Activated T-cell treated with anti-CD3 and anti-CD28 coated beads, Interleukin-2, amount 50 U/mL, for 24 hours (primary cell): ENCODE measurements at regions not wholly inside any gene's neighbourhood (a gene's known extent, or its start where the extent isn't known, plus 50 kb on each side); places are given as distances from the start of the nearest gene placed in this dataset.
"Not testable (repeated sequence)": the region's sequence is repeated elsewhere in the genome, so short reads cannot be mapped to it uniquely, and the experiment has no call there.

Source experiments
- DNase-seq: peaks from one replicate; pipeline ENCODE4 v3.0.0-alpha.2; 2020
- H3K27ac Mint-ChIP-seq: 2 replicates; pipeline ENCODE4 v1.8.0; 2020; ENCODE audit warnings: mild to moderate bottlenecking, mixed read lengths
- H3K27me3 Mint-ChIP-seq: 2 replicates; pipeline ENCODE4 v1.8.0; 2020; ENCODE audit warnings: mixed read lengths
- H3K36me3 Mint-ChIP-seq: 2 replicates; pipeline ENCODE4 v1.8.0; 2020; ENCODE audit warnings: low read depth, mixed read lengths
- H3K4me1 Mint-ChIP-seq: 2 replicates; pipeline ENCODE4 v1.8.0; 2020; ENCODE audit warnings: low read depth, mixed read lengths
- H3K4me3 Mint-ChIP-seq: 2 replicates; pipeline ENCODE4 v1.8.0; 2020; ENCODE audit warnings: mild to moderate bottlenecking, moderate library complexity, mixed read lengths
- H3K9me3 Mint-ChIP-seq: 2 replicates; pipeline ENCODE4 v1.8.0; 2020; ENCODE audit warnings: mixed read lengths

DNA sequence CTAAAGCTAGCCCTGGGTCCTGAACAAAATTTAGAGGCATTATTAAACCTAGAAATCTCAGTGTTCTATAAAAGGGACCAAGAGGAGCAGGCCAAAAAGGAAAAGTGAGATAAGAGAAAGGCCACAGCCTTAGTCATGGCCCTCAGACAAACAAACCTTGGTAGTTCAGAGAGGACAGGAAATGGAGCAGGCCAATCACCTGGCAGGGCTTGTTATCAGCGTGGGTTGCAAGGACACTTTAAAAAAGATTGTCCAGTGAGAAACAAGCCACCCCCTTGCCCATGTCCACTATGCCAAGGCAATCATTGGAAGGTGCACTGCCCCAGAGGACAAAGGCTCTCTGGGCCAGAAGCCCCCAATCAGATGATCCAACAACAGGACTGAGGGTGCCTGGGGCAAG lies 213.3 kb upstream of the CXADR start:
- H3K9me3 Mint-ChIP-seq: peaks cover 18% of the 10 kb centered on the region

DNA sequence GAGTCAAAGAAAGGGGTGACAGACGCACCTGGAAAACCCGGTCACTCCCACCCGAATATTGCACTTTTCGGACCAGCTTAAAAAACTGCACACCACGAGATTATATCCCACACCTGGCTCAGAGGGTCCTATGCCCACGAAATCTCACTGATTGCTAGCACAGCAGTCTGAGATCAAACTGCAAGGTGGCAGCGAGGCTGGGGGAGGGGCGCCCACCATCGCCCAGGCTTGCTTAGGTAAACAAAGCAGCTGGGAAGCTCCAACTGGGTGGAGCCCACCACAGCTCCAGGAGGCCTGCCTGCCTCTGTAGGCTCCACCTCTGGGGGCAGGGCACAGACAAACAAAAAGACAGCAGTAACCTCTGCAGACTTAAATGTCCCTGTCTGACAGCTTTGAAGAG lies 185.1 kb upstream of the CXADR start:
- not testable (repeated sequence) for H3K4me3 Mint-ChIP-seq, H3K36me3 Mint-ChIP-seq, H3K27ac Mint-ChIP-seq, DNase-seq, H3K4me1 Mint-ChIP-seq, H3K9me3 Mint-ChIP-seq, H3K27me3 Mint-ChIP-seq

More for the DNA sequence above, 213.3 kb upstream of the CXADR start:
- H3K4me3 Mint-ChIP-seq, H3K4me1 Mint-ChIP-seq, H3K27me3 Mint-ChIP-seq, H3K36me3 Mint-ChIP-seq, DNase-seq, H3K27ac Mint-ChIP-seq: not testable (repeated sequence)

DNA sequence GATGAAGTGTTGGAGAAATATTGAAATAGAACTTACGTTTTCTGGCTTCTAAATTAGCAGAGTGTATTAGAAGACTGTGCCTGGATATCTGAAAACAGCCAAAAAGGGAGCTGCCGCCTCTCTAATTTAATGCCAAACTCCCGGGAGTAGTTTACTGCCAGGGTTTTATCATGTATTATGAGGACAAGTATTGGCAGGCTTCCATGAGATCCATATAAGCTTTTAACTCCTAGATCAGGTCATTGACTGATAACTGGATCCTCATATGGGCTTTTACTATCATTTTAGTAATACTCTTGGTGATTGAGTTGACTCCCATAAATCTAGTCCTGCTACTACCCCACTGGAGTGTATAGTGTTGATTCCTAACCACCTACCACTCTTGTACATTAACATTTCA lies 178.4 kb upstream of the CXADR start:
- Mint-ChIP-seq H3K4me1 (no peaks in the 10 kb centered on the region), H3K9me3 (no peaks in the 10 kb centered on the region), H3K27ac (no peak overlapping the region), H3K4me3 (no peak overlapping the region), H3K36me3 (no peaks in the 10 kb centered on the region), H3K27me3 (no peaks in the 10 kb centered on the region)
- no peak for DNase-seq

DNA sequence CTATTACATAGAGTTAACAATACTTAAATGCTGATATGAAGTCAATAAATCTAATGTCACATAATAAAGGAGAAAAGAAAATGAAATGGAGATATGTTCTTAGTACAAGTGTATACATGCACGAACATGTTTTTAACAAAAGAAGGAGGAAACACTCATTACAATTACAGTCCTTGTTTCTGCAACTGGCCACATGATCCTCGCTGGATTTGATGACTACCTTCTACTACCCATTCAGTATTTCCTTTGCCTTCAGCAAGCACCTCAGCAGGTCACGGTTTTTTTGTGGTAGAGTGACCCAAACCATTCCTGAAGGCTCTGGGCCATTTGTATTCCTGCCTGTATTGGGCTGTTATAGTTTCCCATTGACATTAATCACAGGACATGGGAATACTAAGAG lies 172.8 kb upstream of the CXADR start:
- Mint-ChIP-seq H3K27ac (no peak overlapping the region), H3K4me3 (no peak overlapping the region), H3K36me3 (no peaks in the 10 kb centered on the region), H3K27me3 (no peaks in the 10 kb centered on the region), H3K4me1 (no peaks in the 10 kb centered on the region), H3K9me3 (peaks cover 9% of the 10 kb centered on the region)
- DNase-seq: no peak

DNA sequence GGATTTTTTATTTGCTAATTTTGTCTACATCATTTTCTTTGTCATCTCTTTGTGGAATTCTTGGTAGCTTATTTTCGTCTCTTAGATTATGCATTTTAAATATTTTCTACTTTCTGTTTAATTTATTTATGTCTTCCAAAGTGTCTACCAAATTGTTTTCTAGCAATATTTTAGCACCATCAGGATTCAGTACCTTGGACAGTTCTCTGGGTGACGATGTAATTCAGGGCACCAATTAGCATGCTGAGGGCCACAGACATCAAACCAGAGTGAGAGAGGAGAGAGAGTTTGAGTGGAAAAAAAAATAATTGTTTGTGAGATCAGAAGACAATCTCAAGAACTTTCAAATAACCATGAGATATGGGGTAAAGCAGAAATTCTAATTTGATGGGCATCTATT lies 169.8 kb upstream of the CXADR start:
- no peaks in the 10 kb centered on the region for H3K4me1 Mint-ChIP-seq
- no peaks in the 10 kb centered on the region for H3K36me3 Mint-ChIP-seq
- H3K27me3 Mint-ChIP-seq: no peaks in the 10 kb centered on the region
- DNase-seq: no peak
- H3K4me3 Mint-ChIP-seq: no peak overlapping the region
- peaks cover 9% of the 10 kb centered on the region for H3K9me3 Mint-ChIP-seq
- H3K27ac Mint-ChIP-seq: no peak overlapping the region

DNA sequence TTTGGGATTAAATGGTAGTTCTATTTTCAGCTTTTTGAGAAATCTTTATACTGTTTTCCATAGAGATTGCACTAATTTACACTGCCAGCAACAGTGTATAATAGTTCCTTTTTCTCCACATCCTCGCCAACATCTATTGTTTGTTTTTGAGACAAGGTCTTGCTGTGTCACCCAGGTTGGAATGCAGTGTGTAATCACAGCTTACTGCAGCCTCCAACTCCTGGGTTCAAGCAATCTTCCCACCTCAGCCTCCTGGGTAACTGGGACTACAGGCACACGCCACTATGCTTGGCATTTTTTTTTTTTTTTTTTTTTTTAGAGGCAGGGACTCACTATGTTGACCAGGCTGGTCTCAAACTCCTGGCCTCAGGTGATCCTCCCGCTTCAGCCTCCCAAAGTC lies 164.5 kb upstream of the CXADR start:
- H3K9me3 Mint-ChIP-seq: peaks cover 8% of the 10 kb centered on the region
- no peaks in the 10 kb centered on the region for H3K4me1 Mint-ChIP-seq
- peaks cover 12% of the 10 kb centered on the region for H3K27me3 Mint-ChIP-seq
- H3K27ac Mint-ChIP-seq: no peak overlapping the region
- H3K36me3 Mint-ChIP-seq: no peaks in the 10 kb centered on the region
- no peak for DNase-seq
- no peak overlapping the region for H3K4me3 Mint-ChIP-seq

DNA sequence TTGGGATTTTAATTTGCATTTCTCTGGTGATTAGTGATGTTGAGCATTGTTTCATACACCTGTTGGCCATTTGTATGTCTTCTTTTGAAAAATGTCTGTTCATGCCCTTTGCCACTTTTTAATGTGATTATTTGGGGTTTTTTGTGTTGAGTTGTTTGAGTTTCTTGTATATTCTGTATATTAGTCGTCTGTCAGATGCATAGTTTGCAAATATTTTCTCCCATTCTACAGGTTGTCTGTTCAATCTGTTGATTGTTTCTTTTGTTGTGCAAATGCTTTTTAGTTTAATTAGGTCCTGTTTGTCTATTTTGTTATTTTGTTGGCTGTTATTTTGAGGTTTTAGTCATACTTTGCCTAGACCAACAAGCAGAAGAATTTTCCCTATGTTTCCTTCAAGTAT lies 164.0 kb upstream of the CXADR start:
- Mint-ChIP-seq H3K9me3 (peaks cover 3% of the 10 kb centered on the region), H3K27me3 (peaks cover 12% of the 10 kb centered on the region), H3K36me3 (no peaks in the 10 kb centered on the region), H3K4me1 (no peaks in the 10 kb centered on the region), H3K4me3 (no peak overlapping the region), H3K27ac (no peak overlapping the region)
- no peak for DNase-seq

DNA sequence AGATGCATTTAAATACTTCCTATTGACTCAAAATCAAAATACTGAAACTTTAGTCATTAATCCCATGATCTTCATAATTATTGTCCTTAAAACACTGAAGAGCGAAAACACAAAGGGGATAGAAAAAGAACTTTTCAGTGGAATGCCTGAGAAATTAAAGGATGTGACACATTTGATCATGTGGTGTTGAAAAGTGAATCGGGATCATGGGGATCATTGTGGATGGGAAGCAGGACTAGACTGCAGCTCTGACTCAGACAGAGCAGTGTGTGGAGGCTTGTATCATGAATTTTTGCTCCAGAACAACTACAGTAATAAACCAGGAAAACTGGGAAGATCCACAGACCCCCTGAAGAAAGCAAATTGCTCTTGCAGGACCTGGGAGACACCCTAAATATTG lies 161.1 kb upstream of the CXADR start:
- Mint-ChIP-seq H3K36me3 (no peaks in the 10 kb centered on the region), H3K27me3 (peaks cover 12% of the 10 kb centered on the region), H3K27ac (no peak overlapping the region), H3K9me3 (no peaks in the 10 kb centered on the region), H3K4me1 (no peaks in the 10 kb centered on the region), H3K4me3 (no peak overlapping the region)
- DNase-seq: no peak

DNA sequence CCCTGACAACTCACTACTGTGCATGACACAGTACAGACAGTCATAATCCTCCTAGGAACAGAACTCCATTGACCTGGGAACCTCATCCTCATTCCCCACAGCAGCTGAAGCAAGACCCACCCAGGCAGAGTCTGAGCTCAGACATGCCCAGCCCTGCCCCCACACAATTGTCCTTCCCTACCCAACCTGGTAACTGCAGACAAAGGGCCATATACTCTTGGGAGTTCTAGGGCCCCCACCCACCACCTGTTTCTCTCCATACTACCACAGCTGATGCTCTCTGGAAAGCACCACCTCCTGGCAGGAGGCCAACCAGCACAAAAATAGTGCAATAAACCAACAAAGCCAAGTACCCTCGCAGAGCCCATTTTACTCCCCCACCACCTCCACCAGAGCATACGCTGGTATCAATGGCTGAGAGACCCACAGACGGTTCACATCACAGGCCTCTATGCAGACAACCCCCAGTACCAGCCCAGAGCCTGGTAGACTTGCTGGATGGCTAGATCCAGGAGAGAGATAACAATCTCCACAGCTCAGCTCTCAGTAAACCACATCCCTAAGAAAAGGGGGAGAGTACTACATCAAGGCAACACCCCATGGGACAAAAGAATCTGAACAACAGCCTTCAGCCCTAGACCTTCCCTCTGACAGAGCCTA lies 159.7 kb upstream of the CXADR start:
- no peaks in the 10 kb centered on the region for H3K36me3 Mint-ChIP-seq
- H3K27ac Mint-ChIP-seq: no peak overlapping the region
- H3K4me3 Mint-ChIP-seq: no peak overlapping the region
- H3K4me1 Mint-ChIP-seq: no peaks in the 10 kb centered on the region
- no peak for DNase-seq
- peaks cover 12% of the 10 kb centered on the region for H3K27me3 Mint-ChIP-seq
- H3K9me3 Mint-ChIP-seq: no peaks in the 10 kb centered on the region

DNA sequence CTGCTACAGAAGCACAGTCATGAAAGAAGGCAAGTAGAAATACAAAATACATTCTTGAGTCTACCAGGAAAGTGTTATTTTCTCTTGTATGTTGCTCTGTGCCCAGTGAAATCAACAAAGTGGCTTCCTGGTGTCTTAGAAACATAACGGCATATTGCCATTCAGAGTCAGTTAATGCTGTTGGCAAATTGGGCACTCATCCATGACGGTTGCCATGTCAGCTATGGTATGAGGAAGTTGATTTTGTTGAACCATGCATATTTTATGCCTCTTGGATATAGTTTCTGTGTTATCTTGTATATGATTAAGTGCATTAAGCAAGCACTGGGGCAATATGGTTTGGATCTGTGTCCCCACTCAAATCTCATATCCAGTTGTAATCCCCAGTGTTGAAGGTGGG lies 153.1 kb upstream of the CXADR start:
- DNase-seq: no peak
- H3K4me3 Mint-ChIP-seq: no peak overlapping the region
- H3K9me3 Mint-ChIP-seq: no peaks in the 10 kb centered on the region
- no peak overlapping the region for H3K27ac Mint-ChIP-seq
- peaks cover 5% of the 10 kb centered on the region for H3K27me3 Mint-ChIP-seq
- no peaks in the 10 kb centered on the region for H3K36me3 Mint-ChIP-seq
- no peaks in the 10 kb centered on the region for H3K4me1 Mint-ChIP-seq

DNA sequence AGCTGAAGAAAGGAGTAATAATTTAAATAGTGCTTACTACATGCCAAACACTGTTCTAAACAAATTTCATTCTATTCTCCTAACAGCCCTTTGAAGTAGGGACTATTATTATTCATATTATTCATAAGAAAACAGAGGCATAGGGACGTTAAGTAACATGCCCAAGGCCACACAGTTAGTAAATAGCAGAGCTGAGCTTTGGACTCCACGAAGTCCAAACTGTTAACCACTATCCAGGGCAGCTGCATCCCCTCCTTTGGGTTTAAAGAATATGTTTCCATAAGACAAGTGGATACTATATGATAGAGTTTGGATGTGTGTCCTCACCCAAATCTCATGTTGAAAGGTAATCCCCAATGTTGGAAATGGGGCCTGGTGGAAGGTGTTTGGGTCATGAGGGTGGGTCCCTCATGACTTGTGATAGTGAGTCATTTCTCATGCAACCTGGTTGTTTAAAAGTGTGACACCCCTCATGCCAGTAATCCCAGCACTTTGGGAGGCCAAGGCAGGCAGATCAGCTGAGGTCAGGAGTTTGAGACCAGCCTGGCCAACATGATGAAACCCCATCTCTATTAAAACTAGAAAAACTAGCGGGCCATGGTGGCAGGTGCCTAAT lies 144.0 kb upstream of the CXADR start:
- Mint-ChIP-seq H3K4me3 (no peak overlapping the region), H3K27ac (no peak overlapping the region), H3K36me3 (no peaks in the 10 kb centered on the region), H3K9me3 (no peaks in the 10 kb centered on the region), H3K4me1 (peaks cover 5% of the 10 kb centered on the region), H3K27me3 (peaks cover 14% of the 10 kb centered on the region)
- no peak for DNase-seq

DNA sequence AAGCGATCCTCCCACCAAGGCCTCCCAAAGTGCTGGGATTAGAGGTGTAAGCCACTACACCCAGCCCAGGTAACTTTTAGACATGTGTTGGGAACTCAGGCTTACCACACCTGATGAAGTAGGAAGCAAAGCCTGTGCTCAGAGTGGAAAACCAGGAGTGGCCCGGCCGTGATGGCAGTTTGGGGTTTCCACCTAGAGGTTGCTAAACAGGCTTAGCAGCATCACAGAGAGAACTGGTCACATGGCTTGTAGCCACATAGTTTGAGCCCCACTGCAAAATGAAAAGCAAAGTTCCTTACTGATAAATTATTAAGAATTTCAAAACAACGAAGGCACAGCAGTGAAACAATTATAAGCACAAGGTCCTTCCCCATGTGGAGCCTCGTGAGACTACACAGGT lies 142.6 kb upstream of the CXADR start:
- Mint-ChIP-seq H3K4me3 (no peak overlapping the region), H3K4me1 (peaks cover 5% of the 10 kb centered on the region), H3K27ac (no peak overlapping the region), H3K9me3 (no peaks in the 10 kb centered on the region), H3K27me3 (peaks cover 12% of the 10 kb centered on the region), H3K36me3 (no peaks in the 10 kb centered on the region)
- DNase-seq: no peak

DNA sequence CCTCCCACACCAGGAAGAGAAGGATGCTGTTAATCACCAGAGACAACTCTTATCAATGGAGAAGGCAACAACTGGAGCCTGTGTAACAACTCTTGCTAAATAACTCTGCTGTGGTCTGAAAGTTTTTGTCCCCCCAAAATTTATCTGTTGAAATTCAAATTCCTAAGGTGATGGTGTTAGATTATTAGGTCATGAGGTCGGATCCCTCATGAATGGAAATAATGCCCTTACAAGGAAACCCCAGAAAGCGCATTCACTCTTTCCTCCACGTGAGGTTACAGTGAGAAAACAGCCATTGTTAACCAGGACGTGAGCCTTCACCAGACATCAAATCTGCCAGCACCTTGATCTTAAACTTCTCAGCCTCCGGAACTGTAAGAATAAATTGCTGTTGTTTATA lies 141.9 kb upstream of the CXADR start:
- Mint-ChIP-seq H3K4me3 (no peak overlapping the region), H3K9me3 (no peaks in the 10 kb centered on the region), H3K27ac (no peak overlapping the region), H3K4me1 (peaks cover 5% of the 10 kb centered on the region), H3K27me3 (peaks cover 17% of the 10 kb centered on the region), H3K36me3 (no peaks in the 10 kb centered on the region)
- DNase-seq: no peak

DNA sequence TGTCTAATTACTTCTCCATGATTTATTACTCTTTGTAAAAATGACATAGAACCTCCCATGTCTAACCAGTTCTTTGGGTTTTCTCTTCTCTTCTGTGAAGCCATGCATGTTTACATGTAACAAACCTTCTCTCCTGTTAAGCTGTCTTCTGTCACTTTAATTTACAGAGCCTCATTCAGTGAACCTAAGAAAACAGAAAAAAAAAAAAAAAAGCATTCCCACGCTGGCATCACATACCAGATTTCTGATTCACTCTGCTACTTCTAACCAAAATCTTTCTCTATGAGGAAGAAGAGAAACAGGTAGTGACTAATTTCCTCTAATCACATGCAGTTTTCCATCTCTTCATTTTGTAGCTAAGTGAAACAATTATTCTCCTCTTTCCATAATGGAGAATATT lies 141.4 kb upstream of the CXADR start:
- no peaks in the 10 kb centered on the region for H3K9me3 Mint-ChIP-seq
- no peak overlapping the region for H3K4me3 Mint-ChIP-seq
- DNase-seq: no peak
- H3K36me3 Mint-ChIP-seq: no peaks in the 10 kb centered on the region
- H3K27ac Mint-ChIP-seq: no peak overlapping the region
- H3K27me3 Mint-ChIP-seq: peaks cover 18% of the 10 kb centered on the region
- H3K4me1 Mint-ChIP-seq: peaks cover 5% of the 10 kb centered on the region

DNA sequence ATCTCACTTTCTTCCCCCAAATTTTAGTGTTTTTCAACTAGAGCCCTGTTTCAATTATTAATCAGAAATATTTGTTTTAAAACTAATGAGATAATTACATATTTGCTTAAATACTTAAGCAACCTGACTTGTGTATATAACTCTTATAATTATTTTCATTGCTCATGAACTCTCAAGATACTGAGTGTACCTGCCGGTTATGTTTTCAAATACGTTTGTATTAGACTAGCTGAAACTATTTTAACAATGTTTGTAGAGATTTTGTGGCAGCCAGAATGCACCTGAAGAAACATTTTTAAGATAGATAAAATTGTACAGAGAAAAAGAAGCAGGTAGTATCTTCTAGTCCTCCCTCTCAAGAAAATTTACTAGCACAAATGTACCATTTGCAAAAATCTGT lies 140.6 kb upstream of the CXADR start:
- Mint-ChIP-seq H3K27ac (no peak overlapping the region), H3K27me3 (peaks cover 18% of the 10 kb centered on the region), H3K4me3 (no peak overlapping the region), H3K36me3 (no peaks in the 10 kb centered on the region), H3K9me3 (no peaks in the 10 kb centered on the region), H3K4me1 (peaks cover 5% of the 10 kb centered on the region)
- DNase-seq: no peak

DNA sequence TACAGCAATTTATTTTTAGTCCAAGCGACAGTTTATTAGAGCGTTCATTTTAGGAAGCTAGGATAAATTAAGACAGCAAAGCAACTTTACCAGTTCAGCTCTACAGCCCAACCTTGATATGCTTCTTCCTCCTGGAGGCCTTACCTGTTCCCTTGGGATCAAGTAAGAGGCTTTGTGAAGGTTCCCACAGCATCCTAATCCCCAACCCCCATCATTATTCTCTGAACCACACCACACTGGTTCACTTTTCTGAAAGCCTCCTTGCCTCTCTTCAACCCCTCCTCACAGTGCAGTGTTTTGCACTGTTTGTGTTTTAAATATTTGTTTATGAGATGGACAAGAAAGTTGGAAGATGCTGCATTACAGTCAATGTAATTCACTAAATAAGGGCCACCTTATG lies 126.3 kb upstream of the CXADR start:
- no peak overlapping the region for H3K27ac Mint-ChIP-seq
- no peak overlapping the region for H3K4me3 Mint-ChIP-seq
- peaks cover 6% of the 10 kb centered on the region for H3K27me3 Mint-ChIP-seq
- DNase-seq: no peak
- no peaks in the 10 kb centered on the region for H3K36me3 Mint-ChIP-seq
- H3K9me3 Mint-ChIP-seq: no peaks in the 10 kb centered on the region
- no peaks in the 10 kb centered on the region for H3K4me1 Mint-ChIP-seq
